Endothelial cell of umbilical vein (primary cell): ENCODE measurements at regions not wholly inside any gene's neighbourhood (a gene's known extent, or its start where the extent isn't known, plus 50 kb on each side); places are given as distances from the start of the nearest gene placed in this dataset.
"Not testable (repeated sequence)": the region's sequence is repeated elsewhere in the genome, so short reads cannot be mapped to it uniquely, and the experiment has no call there.

Experiments
- BruUV-seq: library from RNA; stranded (reverse); fragments of 400-500 nt; replicated peaks from 2 replicates; lab custom pipeline; 2021; lab: Mats Ljungman, UMichigan
- CTCF ChIA-PET: fragments of 300-600, 350-600 bp; sonication (Branson Sonifier 250); formaldehyde crosslinking; loops from one replicate; lab custom pipeline; 2021; ENCODE audit warnings: antibody characterized with exemption, inconsistent platforms; lab: Charles Lee
- POLR2A ChIA-PET: fragments of 300-600, 350-600 bp; sonication (Branson Sonifier 250); formaldehyde crosslinking; loops from one replicate; lab custom pipeline; 2021; ENCODE audit warnings: antibody characterized with exemption, inconsistent platforms; lab: Charles Lee
- DNase-seq: peaks from one replicate; pipeline ENCODE4 v3.0.0-alpha.2; 2011; ENCODE audit warnings: low read depth, low spot score
- FAIRE-seq: peaks from 2 replicates; lab custom pipeline; 2011; peaks lifted over from hg19 to GRCh38; lab: Jason Lieb, UNC
- H2AFZ ChIP-seq: 2 replicates; pipeline ENCODE4 v1.6.0; 2012; ENCODE audit warnings: low read depth, low read length, control low read depth, inconsistent platforms
- H3K27ac ChIP-seq: 2 replicates; pipeline ENCODE4 v1.5.1; 2011; ENCODE audit warnings: low read depth, mild to moderate bottlenecking, control low read depth, low read length, moderate library complexity; ENCODE audit not compliant: insufficient read depth
- H3K27me3 ChIP-seq, 2 experiments: 2 replicates each; pipeline versions ENCODE4 v1.6.0 to v1.6.1; 2011; ENCODE audit warnings: low read length in 2 of 2, mixed read lengths in 1 of 2; ENCODE audit not compliant: control insufficient read depth in 2 of 2, insufficient read depth in 2 of 2
- H3K36me3 ChIP-seq, 2 experiments: 2 replicates in 1 of 2; 3 replicates in 1 of 2; pipeline ENCODE4 v1.5.1; 2011; ENCODE audit warnings: low read length in 2 of 2, mild to moderate bottlenecking in 1 of 2, moderate library complexity in 1 of 2; ENCODE audit not compliant: control insufficient read depth in 2 of 2, insufficient read depth in 2 of 2; ENCODE audit errors: extremely low read depth in 1 of 2
- H3K4me1 ChIP-seq: 3 replicates; pipeline ENCODE4 v1.5.1; 2011; ENCODE audit warnings: mild to moderate bottlenecking, low read length; ENCODE audit not compliant: control insufficient read depth, insufficient read depth; ENCODE audit errors: extremely low read depth
- H3K4me2 ChIP-seq: 2 replicates; pipeline ENCODE4 v1.6.1; 2011; ENCODE audit warnings: low read length, control low read depth, mixed read lengths; ENCODE audit not compliant: insufficient read depth
- H3K4me3 ChIP-seq, 3 experiments: fragments of 200-600 bp in 1 of 3; sonication (generic), shearing (Covaris generic) in 1 of 3; replicated peaks in 1 of 3; 2 replicates each; pipeline ENCODE4 v1.5.1; 2011 to 2016; ENCODE audit warnings: control low read depth in 3 of 3, low read length in 3 of 3, mild to moderate bottlenecking in 2 of 3, inconsistent platforms in 1 of 3, low read depth in 1 of 3, moderate library complexity in 1 of 3; ENCODE audit not compliant: insufficient read depth in 1 of 3
- H3K79me2 ChIP-seq: 2 replicates; pipeline ENCODE4 v1.6.0; 2012; ENCODE audit warnings: low read length, inconsistent platforms; ENCODE audit not compliant: control insufficient read depth, insufficient read depth
- H3K9ac ChIP-seq: replicated peaks from 2 replicates; pipeline ENCODE3; 2011; ENCODE audit warnings: low read length, control low read depth; ENCODE audit not compliant: insufficient read depth; ENCODE audit errors: extremely low read depth
- H3K9me1 ChIP-seq: replicated peaks from 3 replicates; pipeline ENCODE4 v1.6.0; 2011; ENCODE audit warnings: mild to moderate bottlenecking, low read length; ENCODE audit not compliant: control insufficient read depth, insufficient read depth; ENCODE audit errors: extremely low read depth
- H3K9me3 ChIP-seq: replicated peaks from 2 replicates; pipeline ENCODE4 v1.5.1; 2012; ENCODE audit warnings: low read length, inconsistent platforms; ENCODE audit not compliant: control insufficient read depth, insufficient read depth
- H4K20me1 ChIP-seq: replicated peaks from 2 replicates; pipeline ENCODE3; 2011; ENCODE audit warnings: mild to moderate bottlenecking, low read length; ENCODE audit not compliant: control insufficient read depth, insufficient read depth; ENCODE audit errors: extremely low read depth
- POLR2AphosphoS5 ChIP-seq: IDR thresholded peaks from 2 replicates; pipeline ENCODE4 v1.6.1; 2012; ENCODE audit warnings: low read depth, mild to moderate bottlenecking, control low read depth, low read length, moderate library complexity; ENCODE audit not compliant: insufficient read depth
- dilution Hi-C: fragments of 300-500 bp; cut with MboI; formaldehyde crosslinking; loops from one replicate; pipeline ENCODE4 v1.15.0; 2019; ENCODE audit warnings: low sequenced_read_pairs; ENCODE audit not compliant: extremely low pct_ligation_motif_present
- intact Hi-C: fragments of 100-400 bp; cut with micrococcal nuclease; formaldehyde crosslinking; loops from one replicate; pipeline ENCODE4 v1.10.0; 2022
- TF ChIP-seq, protein P1 (sequence below), 2 donors: IDR thresholded peaks; 1 replicate in 1 of 2; 2 replicates in 1 of 2; pipeline ENCODE4 v1.5.1; 2011; ENCODE audit warnings: low read length in 2 of 2, mild to moderate bottlenecking in 2 of 2, moderate library complexity in 2 of 2, control low read depth in 1 of 2, inconsistent platforms in 1 of 2, low read depth in 1 of 2; ENCODE audit not compliant: insufficient read depth in 1 of 2; ENCODE audit errors: extremely low read depth in 1 of 2

DNA sequence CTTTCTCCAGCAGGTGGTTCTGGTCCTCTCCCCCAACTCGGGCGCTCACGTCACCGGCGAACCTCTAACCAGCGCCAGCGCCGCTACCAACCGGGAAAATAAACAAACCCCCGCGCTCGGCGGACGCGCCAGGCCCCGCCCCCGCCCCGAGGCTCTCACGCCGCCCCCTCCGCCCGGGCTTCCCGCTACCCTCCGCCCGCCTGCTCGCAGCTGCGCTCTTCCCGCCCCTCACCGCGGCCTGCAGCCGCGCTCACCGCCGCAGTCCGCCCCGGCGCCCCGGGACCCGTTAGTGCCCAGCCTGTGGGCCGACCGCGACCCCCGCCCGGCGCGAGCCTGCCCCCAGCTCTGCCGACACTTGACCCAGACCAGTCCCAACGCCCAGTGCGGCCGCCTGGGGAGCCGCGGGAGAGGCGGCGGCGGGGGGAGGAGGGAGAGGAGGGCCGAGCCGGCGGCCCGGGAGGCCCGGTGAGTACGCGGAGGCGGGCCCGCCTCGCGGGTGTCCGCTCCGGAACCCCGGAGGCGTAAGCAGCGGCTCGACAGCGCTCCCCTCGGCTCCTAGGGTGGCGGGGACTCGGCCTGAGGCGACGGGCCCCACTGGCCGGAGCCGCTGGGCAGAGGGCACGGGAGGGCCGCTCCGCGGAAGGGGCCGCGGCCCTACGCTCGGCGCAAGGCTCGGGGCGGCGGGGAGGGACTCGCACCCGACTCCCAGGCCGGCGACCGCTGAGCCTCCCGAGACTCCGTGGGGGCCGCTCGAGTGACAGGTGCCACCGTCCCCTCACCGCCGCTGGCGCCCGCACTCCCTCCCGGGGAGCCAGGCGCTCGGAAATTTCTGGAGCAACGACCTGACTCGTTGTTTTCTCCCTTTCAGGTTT, 63.6 kb upstream of the AGTPBP1 start:
- FAIRE-seq, H4K20me1 ChIP-seq, H3K4me1 ChIP-seq, H3K36me3 ChIP-seq, BruUV-seq, H3K79me2 ChIP-seq, H3K9me1 ChIP-seq, H3K27ac ChIP-seq, H3K9me3 ChIP-seq, POLR2A ChIA-PET, H3K27me3 ChIP-seq, dilution Hi-C loops: not testable (repeated sequence)
- Histone ChIP-seq H3K4me3 (peak overlapping the region; percentile 50 to 81 (median 66)), H2AFZ (peak overlapping the region; percentile 90), H3K9ac (peak overlapping the region; percentile 37), H3K4me2 (peak overlapping the region; percentile 82)
- intact Hi-C loops: loop anchor here (2.0 kb wide), 1 partner anchor 63 kb away; no protein-coding TSS in a partner anchor
- CTCF ChIA-PET: interaction anchor here (0.5 to 2.2 kb wide), 3 partner anchors 13 to 1405 kb away, joined by 3 to 7 read pairs (median 3); no protein-coding TSS in a partner anchor
- TF ChIP-seq, protein P1, sequence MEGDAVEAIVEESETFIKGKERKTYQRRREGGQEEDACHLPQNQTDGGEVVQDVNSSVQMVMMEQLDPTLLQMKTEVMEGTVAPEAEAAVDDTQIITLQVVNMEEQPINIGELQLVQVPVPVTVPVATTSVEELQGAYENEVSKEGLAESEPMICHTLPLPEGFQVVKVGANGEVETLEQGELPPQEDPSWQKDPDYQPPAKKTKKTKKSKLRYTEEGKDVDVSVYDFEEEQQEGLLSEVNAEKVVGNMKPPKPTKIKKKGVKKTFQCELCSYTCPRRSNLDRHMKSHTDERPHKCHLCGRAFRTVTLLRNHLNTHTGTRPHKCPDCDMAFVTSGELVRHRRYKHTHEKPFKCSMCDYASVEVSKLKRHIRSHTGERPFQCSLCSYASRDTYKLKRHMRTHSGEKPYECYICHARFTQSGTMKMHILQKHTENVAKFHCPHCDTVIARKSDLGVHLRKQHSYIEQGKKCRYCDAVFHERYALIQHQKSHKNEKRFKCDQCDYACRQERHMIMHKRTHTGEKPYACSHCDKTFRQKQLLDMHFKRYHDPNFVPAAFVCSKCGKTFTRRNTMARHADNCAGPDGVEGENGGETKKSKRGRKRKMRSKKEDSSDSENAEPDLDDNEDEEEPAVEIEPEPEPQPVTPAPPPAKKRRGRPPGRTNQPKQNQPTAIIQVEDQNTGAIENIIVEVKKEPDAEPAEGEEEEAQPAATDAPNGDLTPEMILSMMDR (IDR thresholded peaks at IDR 0.05; ENCODE audit: extremely low read depth in 1 of 2, insufficient read depth in 1 of 2, low read depth in 1 of 2, low read length in 2 of 2): peak in 1 of 2 donors; percentile 27
- peak; percentile 21 for TF ChIP-seq POLR2AphosphoS5
- peak; percentile 78 for DNase-seq

DNA sequence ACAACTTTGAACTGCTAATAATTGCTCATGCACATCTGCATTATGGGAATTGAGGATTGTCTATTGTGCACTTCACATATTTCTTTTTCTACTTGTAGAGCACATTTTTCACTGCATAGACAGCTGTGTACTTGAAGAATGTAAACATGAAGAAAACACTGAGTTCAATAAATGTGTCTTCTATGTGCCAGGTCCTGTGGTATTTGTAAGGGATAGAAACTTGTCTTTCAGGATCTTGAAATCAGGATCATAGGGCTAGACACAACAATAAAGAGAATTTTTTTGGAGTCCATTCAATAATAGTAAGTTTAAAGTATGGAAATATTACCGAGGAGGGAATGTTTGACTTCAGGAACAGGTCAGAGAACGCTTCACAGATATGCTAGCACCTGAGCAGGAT, 66.6 kb upstream of the AGTPBP1 start:
- H3K9me1 ChIP-seq, H3K36me3 ChIP-seq, FAIRE-seq, H3K79me2 ChIP-seq, BruUV-seq, H2AFZ ChIP-seq, H3K27ac ChIP-seq, H3K27me3 ChIP-seq, H3K9me3 ChIP-seq, H3K4me2 ChIP-seq, CTCF ChIA-PET, H3K9ac ChIP-seq, dilution Hi-C loops, DNase-seq, H3K4me3 ChIP-seq, H3K4me1 ChIP-seq, intact Hi-C loops, H4K20me1 ChIP-seq, POLR2A ChIA-PET: not testable (repeated sequence)

- H4K20me1 ChIP-seq, BruUV-seq, FAIRE-seq: not testable (repeated sequence)
These were observed 71.6 kb upstream of the AGTPBP1 start for GRCh38 chr9:85813388-85813787.

More at GRCh38 chr9:85813388-85813787, 71.6 kb upstream of the AGTPBP1 start:
- H3K9me3 ChIP-seq, H3K27me3 ChIP-seq, H3K4me3 ChIP-seq, H3K4me1 ChIP-seq, dilution Hi-C loops, DNase-seq, H3K36me3 ChIP-seq, POLR2A ChIA-PET, H2AFZ ChIP-seq, H3K9me1 ChIP-seq, CTCF ChIA-PET, H3K27ac ChIP-seq, H3K4me2 ChIP-seq, H3K9ac ChIP-seq, H3K79me2 ChIP-seq: not testable (repeated sequence)
- intact Hi-C loops: loop anchor here (10.0 kb wide), 1 partner anchor 391 kb away; no protein-coding TSS in a partner anchor
